ENCODE measurements at regions not wholly inside any gene's neighbourhood (a gene's known extent, or its start where the extent isn't known, plus 50 kb on each side); places are given as distances from the start of the nearest gene placed in this dataset.

DNA sequence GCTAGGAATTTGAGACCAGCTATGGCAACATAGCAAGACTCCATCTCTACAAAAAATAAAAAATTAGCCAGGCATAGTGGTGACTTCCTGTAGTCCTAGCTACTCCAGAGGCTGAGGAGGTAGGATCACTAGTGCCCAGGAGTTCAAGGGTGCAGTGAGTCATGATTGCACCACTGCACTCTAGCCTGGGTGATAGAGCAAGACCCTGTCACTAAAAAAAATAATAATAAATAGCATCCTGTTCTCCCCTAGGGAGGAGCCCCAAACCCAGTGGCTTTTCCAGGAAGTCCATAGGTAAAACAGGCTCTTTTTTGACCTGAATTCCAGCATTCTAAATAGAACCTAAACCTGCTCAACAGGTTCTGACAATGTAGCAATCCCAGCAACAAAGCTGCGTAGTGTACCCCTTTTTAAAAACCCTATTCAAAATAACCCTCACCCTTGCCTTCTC lies 192.0 kb downstream of the ALDH8A1 start:
- TF ChIP-seq, protein P1, sequence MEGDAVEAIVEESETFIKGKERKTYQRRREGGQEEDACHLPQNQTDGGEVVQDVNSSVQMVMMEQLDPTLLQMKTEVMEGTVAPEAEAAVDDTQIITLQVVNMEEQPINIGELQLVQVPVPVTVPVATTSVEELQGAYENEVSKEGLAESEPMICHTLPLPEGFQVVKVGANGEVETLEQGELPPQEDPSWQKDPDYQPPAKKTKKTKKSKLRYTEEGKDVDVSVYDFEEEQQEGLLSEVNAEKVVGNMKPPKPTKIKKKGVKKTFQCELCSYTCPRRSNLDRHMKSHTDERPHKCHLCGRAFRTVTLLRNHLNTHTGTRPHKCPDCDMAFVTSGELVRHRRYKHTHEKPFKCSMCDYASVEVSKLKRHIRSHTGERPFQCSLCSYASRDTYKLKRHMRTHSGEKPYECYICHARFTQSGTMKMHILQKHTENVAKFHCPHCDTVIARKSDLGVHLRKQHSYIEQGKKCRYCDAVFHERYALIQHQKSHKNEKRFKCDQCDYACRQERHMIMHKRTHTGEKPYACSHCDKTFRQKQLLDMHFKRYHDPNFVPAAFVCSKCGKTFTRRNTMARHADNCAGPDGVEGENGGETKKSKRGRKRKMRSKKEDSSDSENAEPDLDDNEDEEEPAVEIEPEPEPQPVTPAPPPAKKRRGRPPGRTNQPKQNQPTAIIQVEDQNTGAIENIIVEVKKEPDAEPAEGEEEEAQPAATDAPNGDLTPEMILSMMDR (IDR thresholded peaks at IDR 0.05): no peak
- TF ChIP-seq POLR2A (IDR thresholded peaks at IDR 0.05): no peak

All from heart left ventricle (tissue), 13 donors.